HG03342 (cell line): ENCODE measurements at regions not wholly inside any gene's neighbourhood (a gene's known extent, or its start where the extent isn't known, plus 50 kb on each side); places are given as distances from the start of the nearest gene placed in this dataset.
A peak's percentile ranks its signal among the peaks of the same experiment; 100 is the strongest.

Source experiments
- ATAC-seq: cut with Tn5 transposase; IDR thresholded peaks from one replicate; pipeline ENCODE4 v1.9.1; 2021; ENCODE audit warnings: mild to moderate bottlenecking, moderate library complexity; ENCODE audit not compliant: unreplicated experiment

DNA sequence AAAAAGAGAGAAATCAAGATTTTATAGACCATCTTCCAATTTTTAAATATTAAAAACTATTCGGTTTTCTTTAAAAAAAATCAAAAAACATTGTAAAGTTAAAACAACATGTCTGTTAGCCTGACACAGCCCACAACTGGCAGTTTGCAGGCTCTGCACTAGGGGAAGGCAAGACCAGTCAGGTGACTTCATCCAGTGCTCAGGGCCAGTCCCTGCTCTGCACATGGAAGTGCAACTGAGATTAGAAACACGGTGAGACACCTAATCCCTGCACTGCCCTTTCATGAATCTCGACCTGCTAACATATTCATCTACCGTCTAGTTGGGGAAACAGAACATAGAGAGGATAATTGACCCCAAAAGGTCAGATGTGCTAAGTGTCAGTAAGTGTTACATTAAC lies 135.2 kb downstream of the BARD1 start:
- ATAC-seq = peak; percentile 73

DNA sequence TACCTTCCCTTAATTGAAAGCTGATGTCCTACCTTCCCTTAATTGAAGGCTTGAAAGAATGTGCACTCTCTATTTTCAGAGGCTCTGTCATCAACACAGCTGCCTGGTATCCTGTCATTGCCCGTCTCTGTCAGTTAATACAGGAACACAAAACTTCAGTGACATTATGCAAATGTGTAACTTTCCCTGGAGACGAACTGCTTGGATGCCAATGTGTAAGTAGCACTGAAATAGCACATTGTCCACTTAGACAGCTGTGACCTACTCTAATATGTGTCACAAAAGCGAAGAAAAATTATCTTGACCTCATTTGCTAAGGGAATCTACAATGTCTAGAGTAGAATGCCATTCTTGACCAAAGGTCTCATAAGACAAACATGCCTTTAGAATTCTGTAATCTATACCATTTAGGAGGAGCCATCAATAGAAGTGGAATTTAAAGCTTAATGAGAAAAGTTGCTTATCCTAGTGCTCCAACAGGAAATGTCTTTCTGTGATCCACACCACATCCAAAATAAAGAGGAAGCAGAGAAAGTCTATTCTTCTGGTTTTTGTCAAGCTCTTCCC lies 138.1 kb downstream of the BARD1 start:
- no peak for ATAC-seq

DNA sequence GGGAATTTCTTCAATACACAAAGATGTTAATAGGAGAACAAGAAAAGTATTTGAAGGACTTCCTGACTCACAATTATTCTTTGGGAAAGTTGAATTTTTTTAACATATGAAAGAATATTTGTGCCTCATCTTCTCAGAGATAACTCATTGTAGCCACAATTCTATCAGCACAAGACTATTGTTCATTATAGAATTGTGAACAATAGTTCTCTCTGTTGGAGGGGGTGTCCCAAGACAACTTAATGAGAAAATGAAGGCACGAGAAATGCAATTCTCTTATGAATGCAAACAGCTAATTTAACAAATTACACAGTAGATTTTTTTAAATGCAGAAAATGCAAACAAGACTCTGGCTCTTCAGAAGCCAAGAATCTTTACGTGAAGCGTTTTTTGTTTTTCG lies 157.0 kb downstream of the BARD1 start:
- no peak for ATAC-seq

DNA sequence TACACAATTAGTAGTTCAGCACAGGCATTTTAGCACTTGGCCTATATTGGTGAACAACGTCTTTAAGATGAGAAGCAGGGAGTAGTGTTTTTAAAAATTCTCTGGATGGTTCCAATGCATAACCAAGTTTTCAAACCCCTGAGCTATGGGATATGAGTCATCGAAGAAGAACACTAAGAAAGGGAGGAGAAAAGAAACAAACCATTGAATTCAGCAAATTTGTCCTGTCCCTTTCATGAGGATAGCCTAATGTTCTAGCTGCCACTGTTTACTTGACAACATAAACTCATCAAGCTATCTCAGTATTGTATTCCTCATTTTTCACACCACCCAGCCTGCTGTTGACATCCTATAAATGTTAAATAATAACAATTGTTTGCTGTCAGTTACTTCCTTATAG lies 158.0 kb downstream of the BARD1 start:
- ATAC-seq = no peak

DNA sequence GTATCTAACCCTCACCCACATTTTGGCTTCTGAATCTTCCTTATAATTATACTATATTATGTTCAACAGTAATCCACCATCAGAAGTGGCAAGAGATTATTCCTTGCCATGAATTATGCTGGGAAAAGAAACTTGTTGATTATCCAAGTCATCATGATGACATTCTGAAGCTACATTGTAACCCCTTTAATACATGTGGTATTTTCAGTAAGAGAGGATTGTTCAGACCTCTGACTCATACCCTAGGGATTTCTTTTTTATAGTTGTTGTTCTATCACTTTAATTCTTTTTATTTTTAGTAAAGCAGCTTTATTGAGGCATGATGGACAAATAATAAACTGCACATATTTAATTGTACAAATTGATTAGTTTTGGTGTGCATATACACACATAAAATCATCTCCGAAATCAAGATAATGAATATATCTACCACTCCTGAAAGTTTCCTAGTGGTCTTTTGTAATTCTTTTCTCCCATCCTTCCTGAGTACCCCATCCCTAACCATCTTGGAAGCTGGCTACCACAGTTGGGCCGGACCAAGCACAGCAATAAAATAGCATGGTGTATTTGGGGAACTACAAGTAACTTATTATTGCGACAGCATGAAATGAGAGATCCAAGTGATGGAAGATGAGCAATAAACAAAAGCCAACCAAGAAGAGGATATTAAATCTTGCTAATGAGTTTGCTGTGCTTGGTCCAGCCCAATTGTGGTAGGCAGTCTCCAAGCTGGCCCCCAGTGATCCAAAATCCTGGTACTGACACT lies 159.9 kb downstream of the BARD1 start:
- ATAC-seq = no peak

DNA sequence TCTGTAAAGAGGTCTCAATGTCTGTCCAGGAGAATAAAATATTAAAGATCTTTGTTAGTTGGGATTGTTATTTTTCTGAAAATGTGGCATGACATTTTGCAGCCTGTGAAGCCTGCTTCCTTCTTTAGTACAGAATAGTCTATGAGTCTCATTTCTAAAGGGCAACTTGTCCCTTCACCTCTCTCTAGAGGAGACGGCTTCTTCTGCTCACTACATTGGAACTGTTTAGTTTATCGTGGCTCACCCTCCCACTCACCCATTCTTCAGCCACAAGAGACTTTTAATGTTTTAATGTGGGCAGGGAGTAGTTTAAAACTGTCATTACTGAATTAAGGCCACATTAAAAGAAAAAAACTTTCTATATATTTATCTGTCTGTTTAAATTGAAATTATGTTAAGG lies 161.0 kb downstream of the BARD1 start:
- ATAC-seq = no peak

DNA sequence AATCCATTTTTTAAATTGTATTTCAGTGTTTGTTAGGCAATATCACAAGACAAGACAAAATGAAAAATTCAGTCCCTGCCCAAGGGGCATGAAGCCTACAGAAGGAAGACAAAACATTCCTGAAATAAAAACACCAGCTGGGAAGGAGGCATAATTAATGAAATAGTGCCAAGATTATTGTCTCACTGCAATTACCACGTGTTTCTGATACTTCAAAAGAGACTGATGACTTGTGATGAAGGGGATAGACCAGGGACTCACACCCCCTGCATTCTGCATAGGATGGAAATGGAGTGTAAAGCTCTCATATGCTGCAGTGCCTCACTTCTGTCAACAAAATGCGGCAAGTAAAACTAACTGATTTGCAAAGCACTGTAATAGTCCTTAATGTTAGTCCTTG lies 178.1 kb downstream of the BARD1 start:
- no peak for ATAC-seq

DNA sequence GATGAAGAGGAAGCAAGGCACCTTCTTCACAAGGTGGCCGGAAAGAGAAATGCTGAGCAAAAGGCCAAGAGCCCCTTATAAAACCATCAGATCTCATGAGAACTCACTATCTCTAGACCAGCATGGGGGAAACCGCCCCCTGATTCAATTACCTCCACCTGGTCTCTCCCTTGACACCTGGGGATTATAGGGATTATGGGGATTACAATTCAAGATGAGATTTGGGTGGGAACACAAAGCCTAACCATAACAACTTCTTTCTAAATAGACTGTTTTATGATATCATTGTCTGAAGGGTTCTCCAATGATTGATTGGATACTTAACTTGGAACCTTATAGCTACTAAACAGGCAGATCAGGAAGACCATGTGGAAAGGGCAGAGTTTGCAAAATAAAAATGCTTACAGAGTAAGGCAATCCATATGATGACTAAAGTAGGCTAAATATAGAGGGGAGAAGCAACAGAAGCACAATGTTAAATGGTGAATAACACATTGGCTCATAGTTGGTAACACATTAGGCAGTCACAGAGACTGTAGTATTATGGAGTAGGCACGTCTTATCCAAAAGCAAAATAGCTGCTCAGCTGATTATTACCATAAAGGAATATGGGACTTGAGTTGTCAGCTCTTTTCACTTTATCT lies 179.0 kb downstream of the BARD1 start:
- no peak for ATAC-seq

DNA sequence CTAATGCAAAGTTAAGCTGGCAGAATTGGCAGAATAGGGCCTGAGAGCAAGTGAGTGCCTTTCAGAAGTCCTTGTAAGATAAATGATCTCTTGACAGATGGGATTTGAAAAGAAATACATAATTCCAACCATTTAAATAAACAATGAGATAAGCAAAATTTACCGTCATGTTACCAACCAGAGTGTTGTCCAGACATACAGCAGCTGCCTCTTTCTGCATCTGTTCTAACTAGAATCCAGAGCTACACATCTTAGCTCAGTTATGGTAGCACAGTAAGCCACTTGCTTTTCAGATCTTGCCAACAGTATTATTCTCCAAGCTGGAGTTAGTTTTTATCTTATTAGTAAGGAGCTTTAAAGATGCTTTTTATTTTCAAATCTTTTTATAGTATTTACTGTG lies 179.6 kb downstream of the BARD1 start:
- no peak for ATAC-seq
